NT2/D1 (cell line): ENCODE measurements at regions not wholly inside any gene's neighbourhood (a gene's known extent, or its start where the extent isn't known, plus 50 kb on each side); places are given as distances from the start of the nearest gene placed in this dataset.

Experiments used
- SUZ12 ChIP-seq: IDR thresholded peaks from 2 replicates; pipeline ENCODE4 v1.6.1; 2011; ENCODE audit not compliant: insufficient read length, insufficient read depth; ENCODE audit errors: extremely low read depth
- YY1 ChIP-seq: IDR thresholded peaks from 2 replicates; pipeline ENCODE4 v1.6.1; 2011; ENCODE audit not compliant: insufficient read length, insufficient read depth
- ZNF274 ChIP-seq: IDR thresholded peaks from 2 replicates; pipeline ENCODE4 v1.6.1; 2011; ENCODE audit warnings: mild to moderate bottlenecking, low read depth, low read length

GRCh38 chr14:62123961-62124360, 361.7 kb downstream of the SNAPC1 start:
- TF ChIP-seq YY1 (no peak), ZNF274 (no peak), SUZ12 (no peak)
